ENCODE measurements at regions not wholly inside any gene's neighbourhood (a gene's known extent, or its start where the extent isn't known, plus 50 kb on each side); places are given as distances from the start of the nearest gene placed in this dataset.

DNA sequence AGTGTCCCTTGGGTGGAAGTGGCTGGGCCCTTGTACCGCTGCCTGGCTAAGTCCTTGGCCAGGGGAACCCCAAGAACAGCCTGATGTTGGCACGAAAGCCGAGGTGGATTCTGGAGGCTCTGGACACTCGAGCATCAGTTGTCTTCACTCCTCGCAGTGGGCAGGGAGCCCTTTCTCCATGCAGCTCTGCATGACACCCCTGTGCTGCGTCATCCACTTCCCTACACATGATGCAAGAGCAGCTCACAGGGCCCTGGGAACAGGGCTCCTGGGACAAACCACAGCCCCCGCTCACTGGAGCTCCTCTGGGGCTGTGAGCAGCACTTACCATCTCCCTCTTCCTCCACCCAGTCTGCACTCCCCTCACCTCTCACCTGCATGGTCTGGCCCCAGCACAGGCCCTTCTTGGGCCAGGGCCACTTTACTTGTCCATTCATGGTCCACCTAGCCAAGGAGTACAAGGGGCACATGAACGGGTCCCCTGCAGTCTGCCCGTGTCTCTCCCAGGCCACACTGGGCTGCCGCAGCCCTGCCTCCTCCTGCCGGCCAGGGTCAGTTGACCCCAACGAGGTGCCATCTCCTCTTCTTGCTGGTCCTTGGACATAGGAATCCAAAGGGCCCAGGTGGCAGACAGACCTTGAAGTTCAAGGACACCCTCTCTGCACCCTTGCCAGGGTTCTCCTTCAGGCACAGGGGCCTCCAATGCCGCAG, 66.5 kb downstream of the IGF2 start:
- H2BK120ac ChIP-seq (ENCODE audit: low read depth, low read length): no peak overlapping the region
- no CpG with 5 or more reads among the region's 13 CpGs for WGBS, 2 donors (ENCODE audit: extremely low coverage in 2 of 2, insufficient read length in 2 of 2, insufficient replicate concordance in 1 of 2)
- H3K27me3 ChIP-seq (ENCODE audit: control insufficient read depth in 3 of 3, insufficient read depth in 3 of 3, low read depth in 1 of 3, low read length in 3 of 3): peaks cover 0 to 11% (median 0%) of the 10 kb centered on the region in 3 experiments
- peak overlapping the region; percentile 12 for H2BK15ac ChIP-seq (ENCODE audit: low read length)
- no peak overlapping the region for H3K9ac ChIP-seq (ENCODE audit: low read depth, low read length, poor library complexity)
- no peak overlapping the region for H3K27ac ChIP-seq (replicated peaks; ENCODE audit: low read length)
- H3K4me1 ChIP-seq (ENCODE audit: control insufficient read depth in 2 of 2, insufficient read depth in 1 of 2, low read depth in 1 of 2, low read length in 2 of 2): no peaks in the 10 kb centered on the region
- DNase-seq (ENCODE audit: low spot score): no peak
- peak overlapping the region; percentile 15 for H3K18ac ChIP-seq (ENCODE audit: low read length)
- no peak overlapping the region for H4K91ac ChIP-seq (ENCODE audit: low read depth, low read length, poor library complexity)
- H2BK12ac ChIP-seq (ENCODE audit: low read length): no peak overlapping the region
- peak overlapping the region; percentile 60 for H2AK5ac ChIP-seq (ENCODE audit: low read depth, low read length)
- no peak overlapping the region for H3K4me2 ChIP-seq (ENCODE audit: insufficient read depth, low read length, poor library complexity, severe bottlenecking)
- H2AFZ ChIP-seq (ENCODE audit: low read length): no peak overlapping the region
- H3K79me1 ChIP-seq (ENCODE audit: low read depth, low read length): no peaks in the 10 kb centered on the region
- H3K4me3 ChIP-seq (ENCODE audit: low read length in 2 of 2): no peak overlapping the region
- H4K8ac ChIP-seq (ENCODE audit: low read depth, low read length): no peak overlapping the region
- H2BK5ac ChIP-seq (ENCODE audit: low read length): no peak overlapping the region
- H3K9me3 ChIP-seq (replicated peaks in 1 of 2; ENCODE audit: control insufficient read depth in 2 of 2, insufficient read depth in 1 of 2, low read depth in 1 of 2, low read length in 2 of 2): peaks cover 0 to 2% of the 10 kb centered on the region in 2 donors
- no peak overlapping the region for H3K4ac ChIP-seq (ENCODE audit: low read length)
- no peak overlapping the region for H3K23ac ChIP-seq (ENCODE audit: low read depth, low read length, poor library complexity)
- no peak overlapping the region for H3K14ac ChIP-seq (ENCODE audit: low read length)
- H3K36me3 ChIP-seq (replicated peaks in 1 of 2; ENCODE audit: control insufficient read depth in 2 of 2, insufficient read depth in 2 of 2, low read length in 2 of 2): no peaks in the 10 kb centered on the region

DNA sequence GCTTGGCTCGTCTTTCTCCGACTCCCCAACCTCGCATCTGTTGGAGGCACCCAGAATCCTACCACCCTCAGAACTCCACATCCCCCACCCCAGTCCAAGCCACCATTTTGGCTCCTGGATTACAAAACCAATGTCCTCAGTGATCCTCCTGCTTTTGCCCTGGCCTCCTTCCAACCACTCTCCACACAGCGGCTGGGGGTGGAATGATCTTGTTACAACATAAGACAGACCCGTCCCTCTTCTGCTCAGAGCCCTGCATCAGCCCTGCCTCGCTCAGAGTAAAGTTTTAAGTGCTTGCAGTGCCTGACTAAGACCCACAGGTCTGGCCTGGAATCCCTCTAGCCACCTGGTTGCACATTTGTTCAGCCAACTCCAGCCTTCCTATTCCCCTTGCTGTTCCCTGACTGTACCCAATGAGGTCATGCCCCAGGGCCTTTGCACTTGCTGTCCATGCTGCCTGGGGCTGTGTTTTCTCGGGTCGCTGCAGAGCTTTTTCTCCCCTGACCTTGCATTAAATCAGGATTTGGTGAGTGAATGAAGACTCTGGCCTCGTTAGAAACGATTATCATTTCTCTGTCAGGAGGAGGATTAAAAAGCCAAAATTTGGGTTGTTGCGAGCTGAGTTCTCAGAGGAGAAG, 67.3 kb downstream of the IGF2 start:
- Histone ChIP-seq H3K4me1 (ENCODE audit: control insufficient read depth in 2 of 2, insufficient read depth in 1 of 2, low read depth in 1 of 2, low read length in 2 of 2) (no peaks in the 10 kb centered on the region), H3K18ac (ENCODE audit: low read length) (no peak overlapping the region), H3K27me3 (ENCODE audit: control insufficient read depth in 3 of 3, insufficient read depth in 3 of 3, low read depth in 1 of 3, low read length in 3 of 3) (peaks cover 0 to 11% (median 0%) of the 10 kb centered on the region in 3 experiments), H2BK12ac (ENCODE audit: low read length) (no peak overlapping the region), H3K27ac (replicated peaks; ENCODE audit: low read length) (no peak overlapping the region), H4K91ac (ENCODE audit: low read depth, low read length, poor library complexity) (no peak overlapping the region), H2BK120ac (ENCODE audit: low read depth, low read length) (no peak overlapping the region), H2AK5ac (ENCODE audit: low read depth, low read length) (no peak overlapping the region), H2AFZ (ENCODE audit: low read length) (no peak overlapping the region), H2BK5ac (ENCODE audit: low read length) (no peak overlapping the region), H3K79me1 (ENCODE audit: low read depth, low read length) (no peaks in the 10 kb centered on the region), H2BK15ac (ENCODE audit: low read length) (no peak overlapping the region), H3K14ac (ENCODE audit: low read length) (no peak overlapping the region), H3K4me2 (ENCODE audit: insufficient read depth, low read length, poor library complexity, severe bottlenecking) (no peak overlapping the region), H3K23ac (ENCODE audit: low read depth, low read length, poor library complexity) (no peak overlapping the region), H3K4ac (ENCODE audit: low read length) (no peak overlapping the region), H3K4me3 (ENCODE audit: low read length in 2 of 2) (no peak overlapping the region), H3K9me3 (replicated peaks in 1 of 2; ENCODE audit: control insufficient read depth in 2 of 2, insufficient read depth in 1 of 2, low read depth in 1 of 2, low read length in 2 of 2) (peaks cover 0 to 2% of the 10 kb centered on the region in 2 donors), H3K9ac (ENCODE audit: low read depth, low read length, poor library complexity) (peak overlapping the region; percentile 53), H3K36me3 (replicated peaks in 1 of 2; ENCODE audit: control insufficient read depth in 2 of 2, insufficient read depth in 2 of 2, low read length in 2 of 2) (no peaks in the 10 kb centered on the region), H4K8ac (ENCODE audit: low read depth, low read length) (no peak overlapping the region)
- no CpG with 5 or more reads among the region's 11 CpGs for WGBS, 2 donors (ENCODE audit: extremely low coverage in 2 of 2, insufficient read length in 2 of 2, insufficient replicate concordance in 1 of 2)
- no peak for DNase-seq (ENCODE audit: low spot score)
